ENCODE measurements at regions not wholly inside any gene's neighbourhood (a gene's known extent, or its start where the extent isn't known, plus 50 kb on each side); places are given as distances from the start of the nearest gene placed in this dataset.
"Not testable (repeated sequence)": the region's sequence is repeated elsewhere in the genome, so short reads cannot be mapped to it uniquely, and the experiment has no call there.

- no peak for DNase-seq (ENCODE audit: missing footprints)
- intact Hi-C loops (cut with DNase I): no loop called here
- ATAC-seq: no peak
Measured at GRCh38 chr10:107978455-107978854, 813.9 kb upstream of the SORCS1 start.

DNA sequence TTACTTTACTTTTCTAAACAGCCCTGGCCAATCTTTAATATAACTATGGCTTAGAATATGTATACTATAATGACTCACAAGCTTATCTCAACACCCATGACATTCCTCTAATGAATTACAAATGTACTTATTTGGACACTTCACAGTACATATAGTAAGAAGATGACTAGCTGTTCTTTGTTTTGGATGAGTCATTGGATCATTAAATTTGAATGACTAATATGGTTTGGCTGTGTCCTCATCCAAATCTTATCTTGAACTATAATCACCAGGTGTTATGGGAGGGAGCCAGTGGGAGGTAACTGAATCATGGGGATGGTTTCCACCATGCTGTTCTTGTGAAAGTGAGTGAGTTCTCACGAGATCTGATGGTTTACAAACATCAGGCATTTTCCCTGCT lies 807.5 kb upstream of the SORCS1 start:
- ATAC-seq (no peak), DNase-seq (ENCODE audit: missing footprints) (no peak)
- intact Hi-C loops (cut with DNase I): no loop called here

DNA sequence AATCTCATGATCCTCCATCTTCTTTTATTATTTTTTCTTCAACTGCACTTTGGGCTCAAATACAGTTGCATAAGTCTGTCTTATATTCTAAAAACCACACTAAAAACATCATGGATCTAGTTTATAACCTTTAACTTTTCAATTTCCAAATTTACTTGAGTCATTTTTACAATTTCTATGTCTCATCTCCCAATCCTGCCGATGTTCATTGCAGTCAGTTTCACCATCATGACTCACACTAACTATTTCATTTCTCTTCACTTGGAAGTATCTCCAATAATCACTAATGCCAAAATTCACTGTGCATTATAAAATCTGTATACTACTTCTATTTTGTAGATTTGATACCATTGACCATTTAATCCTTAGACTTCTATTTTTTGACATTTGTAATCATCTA lies 806.9 kb upstream of the SORCS1 start:
- DNase-seq (ENCODE audit: missing footprints): no peak
- intact Hi-C loops (cut with DNase I): no loop called here
- no peak for ATAC-seq

DNA sequence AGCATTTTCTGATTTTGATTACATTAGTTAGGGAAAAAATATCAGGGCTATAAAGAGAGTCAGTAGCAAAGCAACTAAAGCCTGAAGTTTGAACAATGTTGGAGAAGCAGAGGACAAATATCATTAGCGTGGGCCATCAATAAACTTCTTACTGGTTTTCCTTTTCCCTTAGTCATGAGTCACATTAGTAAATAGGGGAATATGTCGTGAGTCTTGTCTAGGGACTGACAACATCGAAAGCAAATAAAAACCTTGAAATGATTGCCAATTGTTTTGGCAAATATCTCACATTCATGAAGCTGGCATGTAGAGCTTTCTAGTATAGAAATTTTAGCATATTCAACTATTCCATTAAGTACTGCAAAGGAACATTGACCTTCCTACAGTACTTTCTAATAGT lies 806.0 kb upstream of the SORCS1 start:
- intact Hi-C loops (cut with DNase I): no loop called here
- DNase-seq (ENCODE audit: missing footprints) (no peak), ATAC-seq (no peak)

- ATAC-seq (no peak), DNase-seq (ENCODE audit: missing footprints) (no peak)
- intact Hi-C loops (cut with DNase I): no loop called here
Measured at GRCh38 chr10:107969936-107970335, 805.4 kb upstream of the SORCS1 start.

DNA sequence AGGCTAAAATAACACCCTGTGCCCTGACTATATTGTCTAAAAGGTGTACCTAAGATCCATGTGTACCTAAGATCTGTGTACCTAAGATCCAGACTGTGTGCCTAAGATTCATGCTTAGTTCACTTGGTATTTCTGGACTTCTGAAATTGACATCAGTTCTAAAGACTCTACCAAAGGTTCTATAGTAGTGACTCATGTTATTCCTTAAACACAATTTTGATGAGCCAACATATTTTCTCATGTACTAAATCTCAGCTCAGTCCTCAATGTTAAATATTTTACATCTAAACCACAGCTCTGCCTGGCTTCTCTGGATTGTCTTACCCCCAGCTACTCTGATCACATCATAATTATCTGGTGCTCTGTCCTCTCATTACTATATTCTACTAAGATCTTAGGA lies 802.3 kb upstream of the SORCS1 start:
- DNase-seq (ENCODE audit: missing footprints) (no peak), ATAC-seq (no peak)
- intact Hi-C loops (cut with DNase I): no loop called here

GRCh38 chr10:107952649-107953556 lies 788.4 kb upstream of the SORCS1 start:
- ATAC-seq (no peak), DNase-seq (ENCODE audit: missing footprints) (no peak)
- intact Hi-C loops (cut with DNase I): no loop called here

DNA sequence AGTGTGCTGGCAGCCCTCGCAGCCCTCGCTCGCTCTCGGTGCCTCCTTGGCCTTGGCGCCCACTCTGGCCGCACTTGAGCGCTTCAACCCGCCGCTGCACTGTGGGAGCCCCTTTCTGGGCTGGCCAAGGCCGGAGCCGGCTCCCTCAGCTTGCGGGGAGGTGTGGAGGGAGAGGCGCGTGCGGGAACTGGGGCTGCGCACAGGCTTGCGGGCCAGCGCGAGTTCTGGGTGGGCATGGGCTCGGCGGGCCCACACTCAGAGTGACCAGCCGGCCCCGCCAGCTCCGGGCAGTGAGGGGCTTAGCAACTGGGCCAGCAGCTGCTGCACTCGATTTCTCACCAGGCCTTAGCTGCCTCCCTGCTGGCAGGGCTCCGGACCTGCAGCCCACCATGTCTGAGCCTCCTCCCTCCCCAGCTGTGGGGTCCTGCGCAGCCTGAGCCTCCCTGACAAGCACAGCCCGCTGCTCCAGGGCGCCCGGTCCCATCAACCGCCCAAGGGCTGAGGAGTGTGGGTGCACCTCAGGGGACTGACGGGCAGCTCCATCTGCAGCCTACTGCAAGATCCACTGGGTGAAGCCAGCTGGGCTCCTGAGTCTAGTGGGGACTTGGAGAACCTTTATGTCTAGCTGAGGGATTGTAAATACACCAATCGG lies 786.0 kb upstream of the SORCS1 start:
- intact Hi-C loops (cut with DNase I); DNase-seq (ENCODE audit: missing footprints); ATAC-seq: not testable (repeated sequence)

GRCh38 chr10:107942826-107943225 lies 778.3 kb upstream of the SORCS1 start:
- intact Hi-C loops (cut with DNase I): no loop called here
- no peak for ATAC-seq
- no peak for DNase-seq (ENCODE audit: missing footprints)

DNA sequence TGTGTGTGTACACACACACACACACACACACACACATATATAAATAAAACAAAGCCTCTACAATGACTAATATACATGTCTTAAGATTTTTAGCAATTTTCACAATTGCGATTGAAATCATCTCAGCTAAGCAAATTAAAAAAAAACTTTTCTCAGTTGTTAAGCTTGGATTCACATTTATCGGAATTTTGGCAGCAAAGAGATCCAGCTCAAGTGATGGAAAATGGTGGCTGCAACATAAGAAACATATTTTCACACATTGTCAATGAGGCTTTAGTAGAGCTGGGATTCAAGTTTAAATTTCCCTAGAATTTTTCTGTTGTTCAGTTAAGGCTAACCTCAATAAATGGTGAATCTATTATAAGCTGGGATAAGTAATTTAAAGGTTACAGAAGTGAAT lies 768.6 kb upstream of the SORCS1 start:
- intact Hi-C loops (cut with DNase I): no loop called here
- no peak for DNase-seq (ENCODE audit: missing footprints)
- no peak for ATAC-seq

DNA sequence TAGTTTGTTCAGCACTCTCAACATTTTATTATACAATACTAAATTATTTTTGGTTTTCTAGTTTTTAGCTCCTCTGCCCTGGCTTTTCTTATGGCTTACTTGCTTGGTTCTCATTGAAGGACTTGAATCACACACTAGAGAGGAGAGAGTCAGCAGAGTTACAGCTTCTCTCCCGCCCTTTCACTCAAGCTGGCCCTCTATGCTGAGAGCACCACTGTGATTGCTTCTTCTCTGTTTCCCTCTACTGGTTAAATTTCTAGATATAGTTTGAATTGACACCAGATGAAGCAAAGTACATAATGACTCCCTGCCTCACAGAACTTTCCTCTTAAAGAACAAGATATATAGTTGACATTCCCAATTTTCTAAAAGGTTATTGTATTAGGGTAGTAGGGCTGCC lies 767.3 kb upstream of the SORCS1 start:
- ATAC-seq (no peak), DNase-seq (ENCODE audit: missing footprints) (no peak)
- intact Hi-C loops (cut with DNase I): no loop called here

DNA sequence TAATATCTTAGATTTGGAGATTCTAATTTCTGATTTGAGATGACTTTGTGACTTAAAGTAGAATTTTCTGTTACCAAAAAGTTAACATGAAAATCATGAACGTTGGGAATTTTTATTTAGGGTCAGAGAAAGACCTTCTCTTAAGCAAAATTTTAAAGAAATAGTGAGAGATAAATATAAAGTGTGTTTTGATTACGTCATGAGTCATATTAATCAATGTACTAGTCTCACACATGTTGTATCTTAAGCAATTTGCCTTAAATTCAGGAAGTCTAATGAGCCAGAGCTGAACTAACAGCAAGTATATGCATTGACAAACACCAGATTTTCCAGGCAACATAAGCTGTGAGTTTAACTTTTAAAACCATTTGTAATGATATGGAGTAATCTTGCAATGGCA lies 765.5 kb upstream of the SORCS1 start:
- DNase-seq (ENCODE audit: missing footprints) (no peak), ATAC-seq (no peak)
- intact Hi-C loops (cut with DNase I): no loop called here

DNA sequence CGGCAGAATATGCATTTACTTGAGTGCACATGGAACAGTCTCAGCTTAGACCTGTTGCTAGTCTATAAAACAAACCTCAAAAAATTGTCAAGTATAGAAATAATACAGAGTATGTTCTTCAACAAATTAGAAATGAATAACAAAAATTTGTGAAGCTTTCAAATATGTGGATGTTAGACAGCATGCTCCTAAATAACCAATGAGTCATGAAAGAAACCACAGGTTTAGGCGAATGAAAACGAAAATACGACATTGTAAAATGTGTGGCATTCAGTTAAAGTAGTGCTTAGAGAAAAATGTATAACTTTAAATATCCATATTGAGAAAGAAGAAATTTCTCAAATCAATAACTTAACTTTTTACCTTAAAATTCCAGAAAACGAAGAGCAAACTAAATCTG lies 760.0 kb upstream of the SORCS1 start:
- ATAC-seq (no peak), DNase-seq (ENCODE audit: missing footprints) (no peak)
- intact Hi-C loops (cut with DNase I): no loop called here

DNA sequence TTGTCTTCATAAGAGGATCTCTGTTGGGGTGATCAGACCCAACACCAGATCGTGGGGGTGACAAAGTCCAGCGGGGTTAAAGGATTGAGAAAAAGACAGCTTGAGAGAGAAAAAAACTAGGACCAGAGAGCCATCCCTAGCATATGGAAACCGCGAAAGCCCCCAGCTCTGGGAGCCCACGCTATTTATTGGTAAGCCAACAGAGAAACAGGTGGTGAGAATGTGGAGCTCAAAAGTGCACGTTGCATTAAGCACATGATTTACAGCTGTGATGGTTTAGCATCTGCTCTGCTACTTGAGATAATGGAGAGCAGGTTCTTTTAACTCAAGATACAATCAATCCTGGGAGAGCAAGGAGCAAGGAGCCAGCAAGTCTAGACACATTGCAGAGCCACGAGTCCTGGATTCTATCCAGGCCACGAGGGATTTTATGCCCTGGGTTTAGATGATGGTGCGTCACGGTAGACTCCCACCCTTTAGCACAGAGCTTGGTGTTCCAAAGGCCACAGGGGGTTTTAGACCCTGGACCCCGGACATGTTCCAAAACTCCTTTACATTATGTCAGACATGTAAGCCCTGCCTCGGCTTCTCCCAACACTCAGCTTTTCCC lies 755.2 kb upstream of the SORCS1 start:
- ATAC-seq (no peak), DNase-seq (ENCODE audit: missing footprints) (no peak)
- intact Hi-C loops (cut with DNase I): no loop called here

GRCh38 chr10:107918171-107918570 lies 753.7 kb upstream of the SORCS1 start:
- intact Hi-C loops (cut with DNase I): no loop called here
- DNase-seq (ENCODE audit: missing footprints): no peak
- ATAC-seq: no peak

- intact Hi-C loops (cut with DNase I): no loop called here
- ATAC-seq (no peak), DNase-seq (ENCODE audit: missing footprints) (no peak)
Measured at GRCh38 chr10:107915215-107915610, 750.7 kb upstream of the SORCS1 start.

- no peak for ATAC-seq
- intact Hi-C loops (cut with DNase I): no loop called here
- DNase-seq (ENCODE audit: missing footprints): peak; percentile 39
Measured at GRCh38 chr10:107914450-107915214, 750.1 kb upstream of the SORCS1 start.

- no peak for DNase-seq (ENCODE audit: missing footprints)
- no peak for ATAC-seq
- intact Hi-C loops (cut with DNase I): no loop called here
Measured at GRCh38 chr10:107913317-107914294, 749.1 kb upstream of the SORCS1 start.

All from Right ventricle myocardium inferior (tissue), 1 donor.